ENCODE measurements at regions not wholly inside any gene's neighbourhood (a gene's known extent, or its start where the extent isn't known, plus 50 kb on each side); places are given as distances from the start of the nearest gene placed in this dataset.

DNA sequence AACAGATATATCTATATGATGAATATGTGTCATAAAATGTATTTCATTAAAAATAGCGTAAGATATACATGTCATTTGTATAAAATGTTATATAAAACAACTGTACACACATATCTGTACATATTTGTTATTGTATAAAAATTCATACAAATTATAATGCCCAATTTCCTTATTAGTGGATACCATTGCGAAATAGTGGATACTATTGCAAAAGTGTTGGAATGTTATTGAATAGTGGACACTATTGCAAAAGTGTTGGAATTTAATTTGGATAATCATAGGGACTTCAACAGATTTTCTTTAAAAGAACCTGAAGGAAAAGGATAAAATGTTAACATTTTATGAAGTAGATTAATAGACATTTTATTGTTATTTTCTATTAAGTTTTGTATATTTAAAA is 487.4 kb downstream of the HAO1 start:
- H3K4me3 ChIP-seq (ENCODE audit: low read length): no peak overlapping the region
- no peaks in the 10 kb centered on the region for H3K4me1 ChIP-seq (ENCODE audit: control insufficient read depth, insufficient read depth, low read length)
- no peaks in the 10 kb centered on the region for H3K27me3 ChIP-seq (ENCODE audit: control insufficient read depth, insufficient read depth, low read length)
- no peaks in the 10 kb centered on the region for H3K9me3 ChIP-seq (replicated peaks; ENCODE audit: control insufficient read depth, low read depth, low read length)
- H3K27ac ChIP-seq (ENCODE audit: low read length): no peak overlapping the region
- H3K36me3 ChIP-seq (ENCODE audit: control insufficient read depth, insufficient read depth, low read length): no peaks in the 10 kb centered on the region
- DNase-seq: no peak
- WGBS (ENCODE audit: insufficient coverage): no CpG with 5 or more reads among the region's 2 CpGs

DNA sequence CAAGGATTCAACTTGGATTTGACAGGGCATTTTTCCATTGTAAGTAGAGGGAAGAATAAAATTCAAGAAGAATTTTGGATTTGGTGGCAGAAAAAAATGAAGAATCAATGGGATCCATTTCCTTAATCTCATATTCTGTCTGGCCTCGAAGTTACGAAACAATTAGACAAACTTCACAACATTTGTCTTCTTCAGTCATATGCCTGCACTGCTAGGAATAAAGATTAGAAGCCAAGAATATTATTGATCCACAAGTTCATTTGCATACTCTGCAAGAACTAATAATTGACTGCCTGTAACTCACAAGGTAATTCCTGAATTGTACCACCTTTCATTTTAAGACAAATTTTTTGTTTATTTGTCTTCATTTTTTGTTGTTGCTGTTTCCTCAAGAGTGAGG is 486.2 kb downstream of the HAO1 start:
- no CpG with 5 or more reads among the region's 2 CpGs for WGBS (ENCODE audit: insufficient coverage)
- no peak overlapping the region for H3K4me3 ChIP-seq (ENCODE audit: low read length)
- H3K27ac ChIP-seq (ENCODE audit: low read length): no peak overlapping the region
- DNase-seq: no peak
- no peaks in the 10 kb centered on the region for H3K27me3 ChIP-seq (ENCODE audit: control insufficient read depth, insufficient read depth, low read length)
- H3K4me1 ChIP-seq (ENCODE audit: control insufficient read depth, insufficient read depth, low read length): no peaks in the 10 kb centered on the region
- no peaks in the 10 kb centered on the region for H3K36me3 ChIP-seq (ENCODE audit: control insufficient read depth, insufficient read depth, low read length)
- no peaks in the 10 kb centered on the region for H3K9me3 ChIP-seq (replicated peaks; ENCODE audit: control insufficient read depth, low read depth, low read length)

DNA sequence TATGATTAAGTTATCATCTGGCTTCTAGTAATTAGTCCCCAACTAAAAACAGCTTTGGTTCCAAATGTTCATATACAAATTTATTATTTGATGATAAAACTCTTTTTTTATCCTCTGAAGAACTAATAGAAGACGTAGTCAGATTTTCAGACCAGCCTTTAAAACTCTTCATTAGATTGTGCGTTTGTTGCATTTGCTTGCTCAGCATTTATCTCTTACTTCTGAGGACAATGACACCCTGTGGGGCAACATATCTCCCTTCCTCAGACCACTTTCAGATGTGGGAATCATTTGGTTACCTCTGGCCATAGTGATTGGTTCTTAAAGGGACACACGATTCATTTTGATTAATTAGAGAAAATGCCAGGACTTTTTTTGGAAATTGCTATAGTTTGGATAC is 481.8 kb downstream of the HAO1 start:
- Histone ChIP-seq H3K9me3 (replicated peaks; ENCODE audit: control insufficient read depth, low read depth, low read length) (no peaks in the 10 kb centered on the region), H3K4me1 (ENCODE audit: control insufficient read depth, insufficient read depth, low read length) (no peaks in the 10 kb centered on the region), H3K36me3 (ENCODE audit: control insufficient read depth, insufficient read depth, low read length) (no peaks in the 10 kb centered on the region), H3K4me3 (ENCODE audit: low read length) (no peak overlapping the region), H3K27ac (ENCODE audit: low read length) (no peak overlapping the region), H3K27me3 (ENCODE audit: control insufficient read depth, insufficient read depth, low read length) (no peaks in the 10 kb centered on the region)
- WGBS (ENCODE audit: insufficient coverage): no CpG with 5 or more reads among the region's 3 CpGs
- no peak for DNase-seq

DNA sequence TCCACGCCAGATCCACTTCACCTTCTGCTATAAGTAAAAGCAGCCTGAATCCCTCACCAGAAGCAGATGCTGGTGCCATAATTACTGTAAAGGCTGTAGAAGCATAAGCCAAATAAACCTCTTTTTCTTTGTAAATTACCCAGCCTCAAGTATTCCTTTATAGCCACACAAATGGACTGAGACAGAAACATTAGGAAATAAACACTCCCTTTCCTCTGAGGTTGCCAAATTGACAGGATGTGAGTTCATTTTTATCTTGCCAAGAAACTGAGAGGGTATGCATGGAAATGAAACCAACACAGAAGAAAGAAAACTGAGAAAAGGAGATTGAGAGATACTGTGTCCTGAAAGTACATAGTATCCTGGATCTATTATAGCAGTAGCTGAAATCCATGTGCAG is 481.2 kb downstream of the HAO1 start:
- 80% methylated on average over 1 of the region's 1 CpG for WGBS (ENCODE audit: insufficient coverage)
- H3K4me3 ChIP-seq (ENCODE audit: low read length): no peak overlapping the region
- no peak overlapping the region for H3K27ac ChIP-seq (ENCODE audit: low read length)
- H3K27me3 ChIP-seq (ENCODE audit: control insufficient read depth, insufficient read depth, low read length): no peaks in the 10 kb centered on the region
- no peaks in the 10 kb centered on the region for H3K36me3 ChIP-seq (ENCODE audit: control insufficient read depth, insufficient read depth, low read length)
- no peaks in the 10 kb centered on the region for H3K9me3 ChIP-seq (replicated peaks; ENCODE audit: control insufficient read depth, low read depth, low read length)
- no peak for DNase-seq
- no peaks in the 10 kb centered on the region for H3K4me1 ChIP-seq (ENCODE audit: control insufficient read depth, insufficient read depth, low read length)

DNA sequence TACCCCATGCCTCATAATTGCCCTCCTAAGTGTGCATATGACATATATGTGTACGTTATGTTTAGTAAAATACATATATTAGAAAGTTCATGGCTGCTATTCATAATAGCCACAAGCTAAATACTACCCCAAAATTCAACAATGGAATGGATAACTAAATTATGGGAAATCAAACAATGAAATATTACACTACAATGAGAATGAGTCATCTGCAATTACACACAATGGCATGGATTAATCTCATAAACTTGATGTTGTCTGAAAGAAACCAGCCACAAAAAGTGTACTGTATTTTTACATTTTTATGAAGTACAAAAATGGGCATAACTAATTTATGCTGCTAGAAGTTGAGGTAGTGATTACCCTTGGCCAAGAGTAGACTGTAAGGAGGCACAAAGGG is 477.0 kb downstream of the HAO1 start:
- Histone ChIP-seq H3K27me3 (ENCODE audit: control insufficient read depth, insufficient read depth, low read length) (no peaks in the 10 kb centered on the region), H3K9me3 (replicated peaks; ENCODE audit: control insufficient read depth, low read depth, low read length) (no peaks in the 10 kb centered on the region), H3K4me3 (ENCODE audit: low read length) (no peak overlapping the region), H3K27ac (ENCODE audit: low read length) (no peak overlapping the region), H3K36me3 (ENCODE audit: control insufficient read depth, insufficient read depth, low read length) (no peaks in the 10 kb centered on the region), H3K4me1 (ENCODE audit: control insufficient read depth, insufficient read depth, low read length) (no peaks in the 10 kb centered on the region)
- no peak for DNase-seq
- WGBS (ENCODE audit: insufficient coverage): no CpG with 5 or more reads among the region's 1 CpG

DNA sequence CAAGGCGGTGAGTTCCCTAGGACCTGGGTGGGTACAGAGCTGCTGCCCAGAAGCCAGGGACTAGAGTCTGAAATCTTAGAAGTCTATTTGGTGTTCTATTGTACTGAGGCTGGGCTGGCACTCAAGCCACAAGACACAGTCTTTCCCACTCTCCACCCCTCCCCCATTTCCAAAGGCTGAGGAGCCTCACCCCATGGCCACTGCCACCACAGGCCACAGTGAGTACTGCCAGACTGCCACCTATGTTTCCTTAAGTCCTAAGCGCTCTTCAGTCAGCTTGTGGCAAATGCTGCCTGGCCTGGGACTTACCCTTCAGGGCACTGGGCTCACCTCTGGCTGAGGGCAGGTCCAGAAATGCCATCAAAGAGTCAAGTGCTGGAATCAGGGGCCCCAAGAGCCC is 469.3 kb downstream of the HAO1 start:
- no CpG with 5 or more reads among the region's 2 CpGs for WGBS (ENCODE audit: insufficient coverage)
- no peak for DNase-seq
- no peak overlapping the region for H3K27ac ChIP-seq (ENCODE audit: low read length)

DNA sequence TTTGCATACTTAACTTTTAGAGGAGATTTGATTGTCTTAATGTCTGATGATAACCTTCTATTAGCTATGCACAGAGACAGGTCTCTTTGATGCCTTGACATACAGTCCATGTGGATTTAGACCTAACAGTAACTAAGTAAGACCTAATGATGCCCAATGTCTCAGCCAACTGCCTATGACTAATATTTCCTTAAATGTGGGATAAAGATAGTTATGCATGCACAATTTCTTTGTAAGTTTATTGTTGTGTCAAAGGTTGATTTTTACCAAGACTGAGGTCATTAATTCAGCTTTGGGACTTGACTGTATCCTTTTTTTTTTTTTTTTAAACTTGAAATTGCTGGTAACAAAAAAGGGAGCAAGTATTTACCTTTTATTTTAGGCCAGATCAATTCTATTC is 450.0 kb downstream of the HAO1 start:
- no peak overlapping the region for H3K4me3 ChIP-seq (ENCODE audit: low read length)
- H3K27ac ChIP-seq (ENCODE audit: low read length): no peak overlapping the region
- no peaks in the 10 kb centered on the region for H3K36me3 ChIP-seq (ENCODE audit: control insufficient read depth, insufficient read depth, low read length)
- no peak for DNase-seq
- no peaks in the 10 kb centered on the region for H3K9me3 ChIP-seq (replicated peaks; ENCODE audit: control insufficient read depth, low read depth, low read length)
- no peaks in the 10 kb centered on the region for H3K27me3 ChIP-seq (ENCODE audit: control insufficient read depth, insufficient read depth, low read length)
- H3K4me1 ChIP-seq (ENCODE audit: control insufficient read depth, insufficient read depth, low read length): no peaks in the 10 kb centered on the region

More for the DNA sequence above, 469.3 kb downstream of the HAO1 start:
- Histone ChIP-seq H3K4me3 (ENCODE audit: low read length) (no peak overlapping the region), H3K9me3 (replicated peaks; ENCODE audit: control insufficient read depth, low read depth, low read length) (peaks cover 4% of the 10 kb centered on the region), H3K27me3 (ENCODE audit: control insufficient read depth, insufficient read depth, low read length) (no peaks in the 10 kb centered on the region), H3K4me1 (ENCODE audit: control insufficient read depth, insufficient read depth, low read length) (no peaks in the 10 kb centered on the region), H3K36me3 (ENCODE audit: control insufficient read depth, insufficient read depth, low read length) (no peaks in the 10 kb centered on the region)

DNA sequence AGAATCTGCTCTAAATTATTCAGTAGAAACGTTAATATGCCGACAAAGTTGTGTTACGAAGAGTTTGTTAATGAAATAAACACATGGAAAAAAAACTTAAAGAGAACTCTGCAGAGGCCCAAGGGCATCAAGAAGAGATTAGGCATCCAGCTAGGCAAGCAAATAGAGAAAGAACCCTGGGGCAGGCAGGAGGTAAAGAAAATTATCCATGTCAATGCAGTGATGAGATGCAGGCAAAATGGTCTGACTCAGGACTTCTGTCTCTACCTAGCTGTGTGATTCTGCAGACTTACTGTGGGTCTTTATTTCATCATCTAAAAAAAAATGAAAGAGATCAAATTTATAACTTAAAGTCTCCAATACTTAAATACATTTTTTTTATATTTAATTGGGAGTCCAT is 448.0 kb downstream of the HAO1 start:
- Histone ChIP-seq H3K4me3 (ENCODE audit: low read length) (no peak overlapping the region), H3K36me3 (ENCODE audit: control insufficient read depth, insufficient read depth, low read length) (no peaks in the 10 kb centered on the region), H3K9me3 (replicated peaks; ENCODE audit: control insufficient read depth, low read depth, low read length) (no peaks in the 10 kb centered on the region), H3K4me1 (ENCODE audit: control insufficient read depth, insufficient read depth, low read length) (no peaks in the 10 kb centered on the region), H3K27ac (ENCODE audit: low read length) (no peak overlapping the region), H3K27me3 (ENCODE audit: control insufficient read depth, insufficient read depth, low read length) (no peaks in the 10 kb centered on the region)
- 60% methylated on average over 3 of the region's 3 CpGs for WGBS (ENCODE audit: insufficient coverage)
- no peak for DNase-seq

DNA sequence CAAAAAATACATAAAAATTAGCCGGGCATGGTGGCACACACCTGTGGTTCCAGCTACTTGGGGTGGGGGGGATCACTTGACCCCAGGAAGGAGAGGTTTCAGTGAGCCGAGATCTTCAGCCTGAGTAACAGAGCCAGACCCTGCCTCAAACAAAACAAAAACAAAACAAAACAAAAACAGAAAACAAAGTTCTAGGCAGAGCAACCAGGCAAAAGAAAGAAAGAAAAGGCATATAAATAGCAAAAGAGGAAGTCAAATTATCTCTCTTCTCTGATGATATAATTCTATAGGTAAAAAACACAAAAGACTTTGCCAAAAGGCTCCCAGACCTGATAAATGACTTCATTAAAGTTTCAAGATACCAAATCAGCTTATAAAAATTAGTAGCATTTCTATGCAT is 446.9 kb downstream of the HAO1 start:
- no peaks in the 10 kb centered on the region for H3K4me1 ChIP-seq (ENCODE audit: control insufficient read depth, insufficient read depth, low read length)
- H3K27ac ChIP-seq (ENCODE audit: low read length): no peak overlapping the region
- no CpG with 5 or more reads among the region's 2 CpGs for WGBS (ENCODE audit: insufficient coverage)
- H3K27me3 ChIP-seq (ENCODE audit: control insufficient read depth, insufficient read depth, low read length): no peaks in the 10 kb centered on the region
- no peak for DNase-seq
- H3K9me3 ChIP-seq (replicated peaks; ENCODE audit: control insufficient read depth, low read depth, low read length): no peaks in the 10 kb centered on the region
- H3K4me3 ChIP-seq (ENCODE audit: low read length): no peak overlapping the region
- no peaks in the 10 kb centered on the region for H3K36me3 ChIP-seq (ENCODE audit: control insufficient read depth, insufficient read depth, low read length)

DNA sequence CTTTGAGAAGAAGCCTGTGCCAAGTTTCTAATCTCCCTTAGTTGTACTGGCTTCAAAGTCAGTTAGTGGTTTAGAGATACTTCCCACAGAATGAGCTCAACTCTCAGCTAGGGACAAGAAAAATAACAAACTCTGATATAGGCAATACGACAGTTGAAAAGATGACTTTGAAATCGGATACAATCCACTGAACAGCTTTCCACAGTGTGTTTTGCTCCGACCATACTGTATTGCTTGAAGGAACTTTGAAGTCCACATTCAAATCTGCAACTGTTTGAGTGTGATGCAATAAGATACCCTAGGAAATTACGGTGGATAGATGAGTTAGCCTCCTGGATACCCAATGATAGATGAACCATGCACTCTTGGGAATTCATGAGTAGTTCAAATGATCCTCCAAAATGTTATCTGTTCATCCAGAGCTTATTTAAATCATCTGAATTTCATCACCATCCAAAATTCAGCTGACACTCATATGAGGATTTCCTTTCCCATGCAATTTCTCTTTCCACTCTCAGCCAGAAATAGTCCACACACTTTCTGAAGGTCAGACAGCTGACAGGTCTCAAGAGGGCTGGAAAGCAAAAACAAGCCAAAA is 443.8 kb downstream of the HAO1 start:
- 30% methylated on average over 2 of the region's 4 CpGs for WGBS (ENCODE audit: insufficient coverage)
- Histone ChIP-seq H3K9me3 (replicated peaks; ENCODE audit: control insufficient read depth, low read depth, low read length) (no peaks in the 10 kb centered on the region), H3K27me3 (ENCODE audit: control insufficient read depth, insufficient read depth, low read length) (no peaks in the 10 kb centered on the region), H3K27ac (ENCODE audit: low read length) (peak overlapping the region; percentile 3), H3K4me1 (ENCODE audit: control insufficient read depth, insufficient read depth, low read length) (no peaks in the 10 kb centered on the region), H3K4me3 (ENCODE audit: low read length) (no peak overlapping the region), H3K36me3 (ENCODE audit: control insufficient read depth, insufficient read depth, low read length) (no peaks in the 10 kb centered on the region)
- peak; percentile 69 for DNase-seq

DNA sequence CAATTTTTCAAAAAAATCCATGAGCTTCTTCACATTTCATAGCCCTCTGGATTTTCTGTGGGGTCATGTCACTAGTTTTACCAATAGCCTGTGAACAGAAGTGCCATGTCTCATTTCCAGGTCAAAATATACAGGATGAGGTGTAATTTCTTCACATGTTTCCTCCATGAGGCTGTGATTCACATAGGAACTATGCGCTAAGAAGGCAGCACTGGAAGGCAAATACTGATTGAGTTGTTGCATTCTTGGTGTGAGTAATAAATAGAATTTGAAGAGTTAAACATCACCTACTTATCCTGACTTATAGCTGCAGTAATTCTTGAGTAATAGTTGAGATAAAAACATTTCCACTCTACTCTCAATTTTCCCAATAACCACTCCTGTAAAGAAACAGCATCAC is 442.3 kb downstream of the HAO1 start:
- Histone ChIP-seq H3K4me3 (ENCODE audit: low read length) (no peak overlapping the region), H3K27ac (ENCODE audit: low read length) (no peak overlapping the region), H3K27me3 (ENCODE audit: control insufficient read depth, insufficient read depth, low read length) (no peaks in the 10 kb centered on the region), H3K36me3 (ENCODE audit: control insufficient read depth, insufficient read depth, low read length) (no peaks in the 10 kb centered on the region), H3K9me3 (replicated peaks; ENCODE audit: control insufficient read depth, low read depth, low read length) (no peaks in the 10 kb centered on the region), H3K4me1 (ENCODE audit: control insufficient read depth, insufficient read depth, low read length) (no peaks in the 10 kb centered on the region)
- DNase-seq: no peak
- WGBS (ENCODE audit: insufficient coverage): no CpG with 5 or more reads among the region's 1 CpG
